ENCODE measurements at regions not wholly inside any gene's neighbourhood (a gene's known extent, or its start where the extent isn't known, plus 50 kb on each side); places are given as distances from the start of the nearest gene placed in this dataset.

DNA sequence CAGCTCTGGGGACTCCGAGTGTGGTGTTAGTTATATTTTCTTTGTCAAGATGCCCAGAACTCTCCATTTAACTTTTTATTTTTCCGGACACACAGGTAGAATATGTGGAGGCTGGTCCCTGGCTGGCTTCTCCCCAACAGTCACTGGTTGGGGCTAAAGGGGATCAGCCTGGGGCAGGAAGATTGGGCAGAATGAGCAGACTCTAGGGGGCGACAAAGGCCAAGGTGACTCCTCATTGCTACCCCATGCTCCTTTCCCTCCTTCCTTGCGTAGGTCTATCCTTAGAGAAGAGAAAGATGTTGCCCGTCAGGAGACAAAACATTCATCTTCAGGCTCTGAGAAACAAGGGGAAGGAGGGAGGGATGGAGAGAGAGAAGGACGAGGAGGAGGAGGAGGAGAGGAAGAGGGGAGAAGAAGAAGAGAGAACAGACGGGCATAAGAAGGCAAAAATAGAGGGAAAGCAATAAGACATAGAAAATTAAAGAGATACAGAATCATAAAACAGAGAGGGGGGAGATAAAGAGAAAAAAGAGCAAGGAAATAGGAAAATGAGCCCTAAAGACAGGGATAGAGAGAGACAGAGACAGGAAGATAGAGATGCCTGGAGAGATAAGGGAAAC lies 89.9 kb downstream of the FOXD2 start:
- no peaks in the 10 kb centered on the region for H3K36me3 Mint-ChIP-seq (ENCODE audit: insufficient read depth in 1 of 3, low read depth in 3 of 3)
- no peak overlapping the region for H3T11ph ChIP-seq (ENCODE audit: low read length)
- H3K14ac ChIP-seq (ENCODE audit: insufficient read depth, low read length): no peak overlapping the region
- no peak overlapping the region for H3K9ac ChIP-seq (ENCODE audit: extremely low read depth, insufficient read length, low read length)
- H2BK5ac ChIP-seq (ENCODE audit: insufficient read length, low read length): no peak overlapping the region
- no peak overlapping the region for H3K4me3 Mint-ChIP-seq
- no peak overlapping the region for H3K18ac ChIP-seq (ENCODE audit: insufficient read length, low read depth, low read length)
- H2AFZ ChIP-seq (ENCODE audit: low read length): no peak overlapping the region
- H3K23me2 ChIP-seq (ENCODE audit: insufficient read length, low read depth, low read length, poor library complexity, severe bottlenecking): no peaks in the 10 kb centered on the region
- peaks cover 21 to 34% of the 10 kb centered on the region in 2 experiments for H3K4me1 Mint-ChIP-seq
- no peak overlapping the region for H4K91ac ChIP-seq (ENCODE audit: insufficient read length, low read depth, low read length)
- TF ChIP-seq, protein P1, sequence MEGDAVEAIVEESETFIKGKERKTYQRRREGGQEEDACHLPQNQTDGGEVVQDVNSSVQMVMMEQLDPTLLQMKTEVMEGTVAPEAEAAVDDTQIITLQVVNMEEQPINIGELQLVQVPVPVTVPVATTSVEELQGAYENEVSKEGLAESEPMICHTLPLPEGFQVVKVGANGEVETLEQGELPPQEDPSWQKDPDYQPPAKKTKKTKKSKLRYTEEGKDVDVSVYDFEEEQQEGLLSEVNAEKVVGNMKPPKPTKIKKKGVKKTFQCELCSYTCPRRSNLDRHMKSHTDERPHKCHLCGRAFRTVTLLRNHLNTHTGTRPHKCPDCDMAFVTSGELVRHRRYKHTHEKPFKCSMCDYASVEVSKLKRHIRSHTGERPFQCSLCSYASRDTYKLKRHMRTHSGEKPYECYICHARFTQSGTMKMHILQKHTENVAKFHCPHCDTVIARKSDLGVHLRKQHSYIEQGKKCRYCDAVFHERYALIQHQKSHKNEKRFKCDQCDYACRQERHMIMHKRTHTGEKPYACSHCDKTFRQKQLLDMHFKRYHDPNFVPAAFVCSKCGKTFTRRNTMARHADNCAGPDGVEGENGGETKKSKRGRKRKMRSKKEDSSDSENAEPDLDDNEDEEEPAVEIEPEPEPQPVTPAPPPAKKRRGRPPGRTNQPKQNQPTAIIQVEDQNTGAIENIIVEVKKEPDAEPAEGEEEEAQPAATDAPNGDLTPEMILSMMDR (conservative IDR thresholded peaks at IDR 0.05): peak; percentile 82
- H3K79me2 ChIP-seq (ENCODE audit: insufficient read depth, low read length): no peaks in the 10 kb centered on the region
- no peak overlapping the region for H3K56ac ChIP-seq (ENCODE audit: insufficient read length, low read depth, low read length)
- peaks cover 64% of the 10 kb centered on the region for H3K27me3 Mint-ChIP-seq (ENCODE audit: low read depth)
- H2BK12ac ChIP-seq (ENCODE audit: insufficient read length, low read depth, low read length): no peak overlapping the region
- H2AK5ac ChIP-seq (ENCODE audit: insufficient read length, low read length): no peak overlapping the region
- no peak overlapping the region for H2BK120ac ChIP-seq (ENCODE audit: low read depth, low read length, poor library complexity, severe bottlenecking)
- H4K5ac ChIP-seq (ENCODE audit: insufficient read length, low read depth, low read length): no peak overlapping the region
- peaks cover 12% of the 10 kb centered on the region; the same call in 1 of the 2 replicates for H3K4me1 ChIP-seq (ENCODE audit: insufficient read depth, low read length)
- no peak overlapping the region for H3K4ac ChIP-seq (ENCODE audit: low read depth, low read length)
- H3K9me3 ChIP-seq (ENCODE audit: control insufficient read depth, low read depth, low read length): no peaks in the 10 kb centered on the region
- no peaks in the 10 kb centered on the region for H3K79me1 ChIP-seq (ENCODE audit: insufficient read depth, low read depth, low read length, poor library complexity, severe bottlenecking)
- no peak overlapping the region for H3K4me2 ChIP-seq (ENCODE audit: insufficient read depth, insufficient read length, low read length)
- no peak overlapping the region for H2BK20ac ChIP-seq (ENCODE audit: low read depth, low read length, poor library complexity, severe bottlenecking)
- no peak overlapping the region for H3K27ac Mint-ChIP-seq
- no CpG with 5 or more reads among the region's 7 CpGs for WGBS (ENCODE audit: extremely low coverage, insufficient read length, low lambda C conversion rate)
- no peaks in the 10 kb centered on the region for H4K20me1 ChIP-seq (ENCODE audit: control insufficient read depth, insufficient read depth, insufficient read length)
- no peak overlapping the region for H3K27ac ChIP-seq (ENCODE audit: insufficient read length, low read depth, low read length)
- peaks cover 13% of the 10 kb centered on the region in 2 experiments; a peak in 4 of 5 replicates for H3K9me3 Mint-ChIP-seq
- H3K27me3 ChIP-seq (ENCODE audit: insufficient read depth, low read length): no peaks in the 10 kb centered on the region; the same call in 1 of the 2 replicates
- DNase-seq: peak; percentile 55
- H4K8ac ChIP-seq (replicated peaks; ENCODE audit: insufficient read length, low read depth, low read length): no peak overlapping the region
- H2BK15ac ChIP-seq (ENCODE audit: low read depth, low read length): no peak overlapping the region
- H3K23ac ChIP-seq (ENCODE audit: insufficient read length, low read depth, low read length): no peak overlapping the region

All from H9 (cell line).